GM18873 (cell line): ENCODE measurements at regions not wholly inside any gene's neighbourhood (a gene's known extent, or its start where the extent isn't known, plus 50 kb on each side); places are given as distances from the start of the nearest gene placed in this dataset.

ENCODE experiments used
- ATAC-seq: cut with Tn5 transposase; IDR thresholded peaks from one replicate; pipeline ENCODE4 v1.9.1; 2021; ENCODE audit warnings: mild to moderate bottlenecking, moderate library complexity, moderate number of reproducible peaks; ENCODE audit not compliant: unreplicated experiment, low FRiP score

DNA sequence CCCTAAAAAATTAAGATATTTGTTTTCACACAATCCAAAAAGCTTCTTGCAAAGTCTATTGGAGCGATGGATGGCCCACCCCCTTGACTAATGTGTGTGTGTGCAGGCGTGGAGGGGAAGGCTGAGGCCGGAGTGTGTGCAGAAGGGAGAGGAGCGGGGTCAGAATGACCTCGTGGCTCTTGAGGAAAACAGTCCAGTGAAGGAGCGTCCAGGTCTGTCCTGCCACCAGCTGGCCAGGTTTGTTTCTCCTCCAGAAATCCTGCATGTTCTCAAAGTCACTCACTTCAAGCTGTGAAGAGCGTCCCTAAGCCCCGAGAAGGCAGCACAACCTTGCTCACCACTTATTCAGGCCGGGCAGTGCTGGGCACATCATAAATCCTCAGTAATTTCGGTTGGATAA lies 69.5 kb upstream of the SSX2IP start:
- ATAC-seq: no peak

DNA sequence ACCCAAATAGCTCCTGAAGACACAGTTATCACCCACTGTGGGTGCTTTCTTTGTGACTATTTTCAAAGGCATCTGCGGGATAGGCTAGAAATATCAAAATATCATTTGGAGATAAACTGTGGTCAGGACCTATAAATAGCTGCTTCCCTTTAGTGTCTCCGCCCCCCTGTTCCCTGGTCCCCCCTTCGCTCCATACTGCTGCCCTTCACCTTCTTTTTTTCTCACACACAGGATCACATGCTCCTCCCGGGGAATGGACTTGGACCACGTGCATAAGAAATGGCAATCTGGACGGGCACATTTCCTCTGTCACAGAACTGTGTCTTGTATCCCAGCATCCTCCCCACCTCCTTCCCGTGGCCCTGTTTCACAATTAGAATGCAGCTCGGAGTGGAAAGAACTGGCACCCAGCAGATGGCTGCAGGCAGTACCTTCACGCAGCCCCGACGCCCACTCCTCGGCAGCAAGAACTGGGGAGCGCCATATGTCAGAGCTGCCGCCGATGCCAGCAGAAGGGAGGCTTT lies 68.8 kb upstream of the SSX2IP start:
- no peak for ATAC-seq

DNA sequence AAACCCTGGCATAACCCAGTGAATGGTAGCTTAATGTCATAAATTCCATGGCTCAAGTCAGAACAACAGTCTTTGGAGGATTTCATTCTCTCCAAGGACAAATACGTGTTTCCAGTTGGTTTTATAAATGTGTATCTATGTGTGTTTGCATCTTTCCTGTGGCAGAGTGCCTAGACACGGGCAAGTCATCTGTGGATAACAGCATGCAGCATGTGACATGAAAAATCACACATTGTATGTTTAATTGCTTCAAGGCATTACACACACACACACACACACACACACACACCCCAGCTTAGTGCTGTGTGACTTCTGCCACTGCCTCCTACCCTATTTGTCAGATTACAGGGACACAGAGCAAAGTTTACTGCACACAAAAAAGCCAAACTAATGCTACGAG lies 68.2 kb upstream of the SSX2IP start:
- no peak for ATAC-seq

DNA sequence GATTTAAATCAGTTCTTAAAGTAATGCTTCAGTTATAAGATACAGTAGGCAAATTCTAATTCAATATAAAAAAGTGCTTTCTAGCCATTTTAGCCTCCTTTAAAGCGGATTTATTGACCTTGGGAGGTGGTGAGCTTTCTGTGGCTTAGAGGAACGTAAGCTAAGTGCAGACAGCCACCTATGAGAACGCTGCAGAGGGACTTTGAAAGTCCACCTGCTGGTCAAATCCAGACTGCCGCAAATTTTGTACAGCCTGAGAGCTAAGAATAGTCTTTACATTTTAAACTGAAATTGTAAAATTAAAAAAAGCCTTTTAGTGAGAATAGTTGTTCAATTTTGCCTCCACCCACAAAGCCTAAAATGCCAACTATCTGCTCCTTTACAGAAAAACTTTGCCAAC lies 67.0 kb upstream of the SSX2IP start:
- no peak for ATAC-seq

DNA sequence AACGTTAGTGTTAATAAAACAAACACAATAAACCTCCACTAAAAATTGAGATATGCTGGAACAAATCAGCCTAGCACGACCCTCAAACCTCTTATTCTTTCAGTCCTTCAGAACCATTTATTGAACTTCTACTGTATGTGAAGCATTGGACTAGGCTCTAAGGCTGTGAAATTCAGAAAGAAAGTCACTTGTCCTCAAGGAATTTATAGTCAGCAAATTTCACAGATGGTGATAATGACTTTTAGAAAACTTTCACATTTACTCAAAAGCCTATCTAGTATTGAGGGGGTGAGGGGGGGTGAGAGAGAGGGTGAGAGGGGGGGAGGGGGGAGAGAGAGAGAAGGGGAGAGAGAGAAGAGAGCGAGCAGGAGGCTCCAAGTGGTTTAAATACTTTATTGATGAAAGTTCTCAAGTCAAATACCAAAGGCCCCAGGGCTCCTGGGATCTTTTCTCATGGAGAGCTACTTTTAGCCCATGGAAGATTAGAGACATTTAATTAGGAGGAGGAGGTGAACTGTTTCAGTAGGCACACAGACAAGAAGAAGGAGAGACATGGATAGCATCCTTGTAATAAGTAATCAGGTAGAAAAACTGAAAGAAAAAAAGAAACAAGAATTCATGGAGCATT lies 66.3 kb upstream of the SSX2IP start:
- ATAC-seq: no peak

DNA sequence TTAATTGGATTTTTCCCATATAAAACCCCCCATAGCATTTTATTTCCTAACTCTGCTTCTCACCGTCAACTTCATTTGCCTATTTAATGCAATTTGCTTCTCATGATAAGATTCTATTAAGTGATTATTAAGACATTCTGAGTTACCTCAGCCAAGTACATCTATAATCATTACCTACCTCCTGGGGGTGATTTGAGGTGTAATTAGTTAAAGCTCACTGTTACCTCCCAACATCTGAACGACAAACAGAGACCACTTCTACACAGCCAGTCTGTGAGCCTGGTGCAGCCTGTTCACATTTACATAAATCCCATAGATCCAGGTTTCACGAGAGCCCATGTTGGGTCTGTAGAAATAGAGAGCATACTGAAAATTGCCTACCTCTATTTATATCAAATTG lies 65.7 kb upstream of the SSX2IP start:
- ATAC-seq: no peak

DNA sequence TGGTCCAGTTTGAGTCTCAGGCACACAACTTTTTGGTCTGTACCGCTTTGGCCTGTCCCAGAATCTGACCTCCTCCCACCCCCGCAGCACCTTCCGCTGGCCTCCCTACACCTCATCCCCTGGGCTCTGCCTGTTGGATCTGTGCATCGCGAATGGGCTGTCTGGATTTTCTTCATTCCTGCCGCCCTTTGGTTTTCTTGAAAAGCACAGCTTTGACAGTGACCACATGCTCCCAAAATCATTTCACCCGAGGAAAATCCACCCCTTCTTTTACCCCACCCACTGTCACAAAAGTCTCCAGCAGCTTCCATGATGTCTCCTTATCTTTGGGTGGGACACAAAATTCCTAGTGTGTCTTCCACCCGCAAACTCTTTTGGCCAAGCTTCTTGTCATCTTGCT lies 65.0 kb upstream of the SSX2IP start:
- no peak for ATAC-seq

DNA sequence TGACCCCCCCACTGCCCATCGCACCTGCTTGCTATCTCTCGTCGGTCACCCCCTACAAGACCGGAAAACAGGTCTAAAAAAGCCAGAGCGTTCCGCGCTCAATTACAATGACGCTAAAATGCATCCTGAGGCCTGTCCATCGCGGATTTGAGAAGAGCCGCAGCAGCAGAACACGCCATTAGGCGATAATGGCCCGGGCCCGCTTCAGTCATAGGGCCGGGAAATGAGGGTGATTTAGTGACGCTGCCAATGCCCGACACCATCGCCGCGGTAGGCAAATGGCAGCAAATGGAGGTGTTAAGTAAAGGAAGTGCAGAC lies 64.1 kb upstream of the SSX2IP start:
- ATAC-seq: no peak

DNA sequence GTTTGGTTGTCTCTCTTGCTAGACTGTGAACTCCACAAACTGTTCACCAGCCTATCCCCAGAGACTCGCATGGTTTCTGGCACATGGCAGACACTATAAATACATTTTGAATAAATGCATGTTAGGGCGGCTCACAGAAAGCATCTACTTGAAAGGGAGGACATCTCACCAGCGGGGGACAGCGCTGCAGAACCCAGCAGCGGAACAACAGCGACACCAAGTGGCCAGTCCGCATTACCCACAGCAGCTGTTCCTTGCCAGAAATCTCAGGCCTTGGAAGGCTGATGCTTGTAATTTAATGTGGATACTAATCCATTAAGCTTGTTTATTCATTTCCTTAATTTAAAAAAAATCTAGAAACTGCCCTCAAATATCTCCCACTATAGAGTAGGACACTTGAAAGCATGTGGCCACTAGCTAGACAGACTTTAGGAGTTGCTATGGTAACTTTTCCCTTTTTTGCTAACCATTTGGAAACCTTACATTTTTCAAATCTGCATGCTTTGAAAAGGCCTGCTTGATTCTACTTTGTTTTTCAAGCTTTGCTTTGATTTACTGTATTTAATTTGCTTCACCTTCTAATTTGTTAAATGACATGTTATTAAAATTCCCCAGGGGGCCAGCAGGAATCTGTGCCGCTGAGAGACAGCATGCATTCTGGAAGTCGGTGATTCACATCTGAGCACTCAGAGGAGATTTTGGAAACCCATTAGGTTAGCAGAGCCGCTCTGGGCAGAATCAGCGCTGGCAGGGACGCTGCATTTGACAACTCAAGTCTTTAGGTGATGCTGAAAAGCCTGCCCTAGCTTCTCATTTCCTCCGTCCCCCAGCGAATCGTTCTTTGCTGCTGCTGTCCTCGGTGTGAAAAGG lies 63.5 kb upstream of the SSX2IP start:
- ATAC-seq: peak; percentile 64

DNA sequence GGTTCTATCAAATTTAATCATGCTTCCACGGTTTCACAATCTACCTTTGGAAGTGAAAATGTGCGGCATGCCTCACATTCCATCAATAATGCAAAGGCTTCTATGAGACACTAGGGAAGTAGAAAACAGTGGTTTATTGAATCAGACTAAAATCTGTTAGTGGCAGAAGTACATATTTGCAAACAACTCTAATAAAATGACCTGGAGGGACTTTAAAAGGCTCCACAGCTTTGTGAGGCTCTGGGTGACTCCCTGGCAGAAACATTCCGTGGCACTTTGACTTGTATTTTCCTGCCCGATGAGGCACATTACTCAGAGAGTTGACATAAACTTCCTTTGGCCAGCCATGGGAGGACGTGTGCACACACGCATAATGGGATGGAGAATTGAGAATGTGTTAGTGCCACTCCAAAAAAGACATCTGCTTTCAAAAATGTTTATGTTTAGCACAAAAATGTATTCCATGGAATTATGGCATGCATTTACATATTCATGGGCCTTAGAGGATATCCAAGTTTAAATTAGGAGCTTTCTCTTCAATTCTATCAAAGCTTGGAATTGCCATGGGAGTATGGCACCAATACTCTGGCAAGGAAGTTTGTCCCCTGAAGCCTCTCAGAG lies 60.0 kb upstream of the SSX2IP start:
- no peak for ATAC-seq

DNA sequence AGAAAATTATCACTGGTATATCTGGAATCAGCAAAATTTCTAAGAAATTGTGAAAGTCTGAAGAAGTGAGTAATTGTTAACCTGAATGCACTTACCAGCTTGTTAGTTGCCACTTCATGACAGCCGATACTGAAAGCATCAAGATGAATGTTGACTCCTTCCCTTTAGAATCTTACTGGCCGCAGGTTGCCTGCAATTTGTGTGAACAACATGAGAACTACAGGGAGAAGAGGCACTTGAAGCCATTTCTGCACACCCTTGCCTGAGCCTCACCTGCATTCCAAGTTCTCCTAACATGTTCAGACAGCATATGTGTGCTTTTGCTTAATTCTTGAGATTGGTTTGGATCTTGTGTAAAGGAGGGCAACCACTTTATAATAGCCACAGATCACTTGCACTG lies 59.2 kb upstream of the SSX2IP start:
- no peak for ATAC-seq

DNA sequence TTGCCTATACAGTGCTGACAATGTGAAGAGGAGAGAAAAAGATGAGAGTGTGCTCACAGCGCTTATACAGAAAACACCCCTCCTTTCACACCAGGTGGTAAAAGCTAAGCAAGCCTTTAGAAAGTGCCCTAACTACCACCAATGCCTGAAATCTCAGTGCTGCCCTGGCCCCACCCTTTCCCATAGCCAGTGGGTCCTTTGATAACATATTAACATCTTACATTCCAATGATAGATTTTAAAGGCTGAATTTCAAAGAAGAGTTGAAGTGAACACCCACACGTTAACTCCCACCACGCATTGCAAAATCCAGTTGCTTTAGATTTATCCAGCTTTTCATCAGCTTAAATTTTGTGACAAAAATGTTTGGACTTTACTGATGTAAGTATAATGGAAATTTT lies 58.1 kb upstream of the SSX2IP start:
- ATAC-seq: no peak

DNA sequence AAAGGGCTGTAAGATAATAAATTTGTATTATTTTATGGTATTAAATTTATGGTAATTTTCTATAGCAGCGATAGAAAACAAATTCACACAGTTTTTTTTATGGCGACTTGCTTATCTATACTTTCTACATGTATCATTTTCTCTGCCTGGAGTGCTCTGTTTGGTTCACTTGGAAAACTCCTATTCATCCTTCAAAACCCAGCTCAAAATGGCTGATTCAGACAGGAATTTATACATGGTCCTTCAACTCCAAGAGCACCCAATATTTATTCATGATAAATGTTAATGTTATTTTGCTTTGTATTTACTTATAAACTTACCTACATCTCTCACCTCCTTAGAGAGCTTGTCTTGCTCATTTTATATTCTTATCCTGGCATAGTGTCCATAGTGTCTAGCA lies 55.6 kb upstream of the SSX2IP start:
- ATAC-seq: no peak

DNA sequence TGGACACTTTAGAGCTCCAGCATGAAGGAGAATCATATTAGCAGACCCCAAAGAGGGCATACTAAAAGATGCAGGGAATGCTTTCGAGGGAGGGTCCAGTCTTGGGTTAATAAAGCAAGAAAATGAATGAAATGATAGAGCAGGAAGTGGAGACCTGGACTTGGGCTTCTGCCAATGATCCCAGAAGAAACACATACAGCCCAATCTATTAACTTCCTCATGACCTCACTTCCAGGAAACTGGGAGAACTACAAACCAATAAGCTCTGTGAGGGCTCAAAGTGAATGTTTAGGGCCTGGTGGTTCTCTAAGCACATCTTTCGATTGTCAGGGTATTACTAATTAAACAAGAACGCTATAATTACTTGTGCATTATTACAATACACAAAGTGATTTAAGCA lies 53.6 kb upstream of the SSX2IP start:
- no peak for ATAC-seq

DNA sequence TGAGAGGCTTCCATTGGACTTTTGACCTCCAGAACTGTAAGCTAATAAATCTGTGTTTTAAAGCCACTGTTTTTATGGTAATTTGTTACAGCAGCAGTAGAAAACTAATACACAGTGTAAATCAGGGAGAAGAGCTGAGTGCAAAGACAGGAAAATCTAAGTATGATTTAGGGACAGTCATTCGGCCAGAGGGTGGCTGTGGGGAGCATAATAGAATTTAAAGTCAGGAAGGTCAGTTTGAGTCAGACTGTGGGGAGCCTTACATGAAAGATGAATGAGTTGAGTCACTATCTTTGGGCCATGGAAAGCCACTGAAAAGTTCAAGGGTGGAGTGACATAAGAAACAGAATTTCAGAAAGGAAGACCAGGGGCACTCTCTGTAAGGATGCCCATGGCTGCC lies 52.4 kb upstream of the SSX2IP start:
- ATAC-seq: no peak

DNA sequence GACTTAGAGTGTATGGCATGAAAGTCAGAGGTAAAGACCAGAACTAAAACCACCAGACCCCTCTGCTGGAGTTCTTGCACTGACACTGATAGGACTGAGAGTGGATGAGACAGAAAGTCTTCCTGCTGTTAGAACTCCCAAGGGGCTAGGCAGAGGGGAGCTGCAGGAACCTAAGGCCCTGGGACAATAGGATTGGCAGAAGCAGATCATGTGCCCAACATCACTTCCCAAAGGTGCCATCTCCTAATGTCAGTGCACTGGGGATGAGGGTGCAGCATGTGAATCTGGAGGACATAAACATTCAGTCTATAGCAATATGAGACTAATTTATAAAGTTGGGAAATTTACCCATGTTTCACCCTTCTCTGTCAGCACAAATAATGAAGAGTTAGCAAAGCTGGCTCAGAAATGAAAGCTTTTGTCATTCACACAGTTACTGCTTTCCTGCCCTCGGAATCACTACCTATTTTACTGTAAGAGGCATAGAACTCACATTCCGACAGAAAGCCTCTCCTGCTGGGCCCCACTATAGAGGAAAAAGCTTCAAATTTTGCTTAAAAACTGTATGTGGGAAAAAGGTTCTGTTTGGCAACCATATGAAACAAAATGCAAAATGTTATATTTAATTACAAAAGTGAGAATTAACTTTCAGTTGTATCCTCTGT lies 49.9 kb upstream of the SSX2IP start:
- no peak for ATAC-seq
